ENCODE measurements at regions not wholly inside any gene's neighbourhood (a gene's known extent, or its start where the extent isn't known, plus 50 kb on each side); places are given as distances from the start of the nearest gene placed in this dataset.
"Not testable (repeated sequence)": the region's sequence is repeated elsewhere in the genome, so short reads cannot be mapped to it uniquely, and the experiment has no call there.

DNA sequence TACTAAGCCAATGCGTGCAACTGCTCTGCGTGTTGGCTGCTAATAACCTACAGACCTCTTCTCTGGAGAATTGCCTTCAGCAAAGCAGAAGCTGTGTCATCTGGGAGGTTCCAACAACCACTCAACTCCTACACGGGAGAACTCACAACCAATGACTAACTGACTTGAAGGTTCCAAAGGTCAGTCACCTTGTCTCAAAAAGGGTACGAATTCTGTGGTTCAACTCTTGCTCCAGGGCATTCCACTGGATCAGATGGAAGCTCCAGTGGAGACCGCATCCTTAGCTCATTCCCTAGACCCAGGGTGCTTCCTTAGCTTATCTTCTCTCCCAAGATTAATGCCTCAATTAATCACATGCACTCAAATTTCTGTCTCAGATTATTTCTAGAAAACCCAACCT lies 222.7 kb downstream of the CHIC2 start:
- H3K4me1 ChIP-seq (ENCODE audit: insufficient read depth, low read length), result no peaks in the 10 kb centered on the region
- no peaks in the 10 kb centered on the region for H4K20me1 ChIP-seq (ENCODE audit: insufficient read depth, low read length)
- ATAC-seq (ENCODE audit: insufficient read depth, low read depth) (no peak), DNase-seq (no peak)
- H3K4me2 ChIP-seq (ENCODE audit: insufficient read depth, low read length), result no peak overlapping the region
- no peaks in the 10 kb centered on the region for H3K27me3 ChIP-seq (ENCODE audit: insufficient read depth, low read length, poor library complexity)
- H3K79me2 ChIP-seq (ENCODE audit: insufficient read depth, low read length), result no peaks in the 10 kb centered on the region
- TF ChIP-seq EZH2 (IDR thresholded peaks at IDR 0.05; ENCODE audit: borderline replicate concordance, low read depth, low read length, severe bottlenecking), result no peak
- TF ChIP-seq, protein P1, sequence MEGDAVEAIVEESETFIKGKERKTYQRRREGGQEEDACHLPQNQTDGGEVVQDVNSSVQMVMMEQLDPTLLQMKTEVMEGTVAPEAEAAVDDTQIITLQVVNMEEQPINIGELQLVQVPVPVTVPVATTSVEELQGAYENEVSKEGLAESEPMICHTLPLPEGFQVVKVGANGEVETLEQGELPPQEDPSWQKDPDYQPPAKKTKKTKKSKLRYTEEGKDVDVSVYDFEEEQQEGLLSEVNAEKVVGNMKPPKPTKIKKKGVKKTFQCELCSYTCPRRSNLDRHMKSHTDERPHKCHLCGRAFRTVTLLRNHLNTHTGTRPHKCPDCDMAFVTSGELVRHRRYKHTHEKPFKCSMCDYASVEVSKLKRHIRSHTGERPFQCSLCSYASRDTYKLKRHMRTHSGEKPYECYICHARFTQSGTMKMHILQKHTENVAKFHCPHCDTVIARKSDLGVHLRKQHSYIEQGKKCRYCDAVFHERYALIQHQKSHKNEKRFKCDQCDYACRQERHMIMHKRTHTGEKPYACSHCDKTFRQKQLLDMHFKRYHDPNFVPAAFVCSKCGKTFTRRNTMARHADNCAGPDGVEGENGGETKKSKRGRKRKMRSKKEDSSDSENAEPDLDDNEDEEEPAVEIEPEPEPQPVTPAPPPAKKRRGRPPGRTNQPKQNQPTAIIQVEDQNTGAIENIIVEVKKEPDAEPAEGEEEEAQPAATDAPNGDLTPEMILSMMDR (IDR thresholded peaks at IDR 0.05; ENCODE audit: borderline replicate concordance, extremely low read depth, low read length, poor library complexity, severe bottlenecking), result no peak
- H3K9me3 ChIP-seq (ENCODE audit: insufficient read depth, low read length, severe bottlenecking), result no peaks in the 10 kb centered on the region
- no peaks in the 10 kb centered on the region for H3K36me3 ChIP-seq (ENCODE audit: insufficient read depth, low read length)
- H2AFZ ChIP-seq (ENCODE audit: low read depth, low read length), result no peak overlapping the region
- H3K27ac ChIP-seq (ENCODE audit: low read length), result no peak overlapping the region
- H3K9ac ChIP-seq (ENCODE audit: low read depth, low read length), result no peak overlapping the region
- no peak overlapping the region for H3K4me3 ChIP-seq (ENCODE audit: low read depth in 1 of 2, low read length in 2 of 2)

DNA sequence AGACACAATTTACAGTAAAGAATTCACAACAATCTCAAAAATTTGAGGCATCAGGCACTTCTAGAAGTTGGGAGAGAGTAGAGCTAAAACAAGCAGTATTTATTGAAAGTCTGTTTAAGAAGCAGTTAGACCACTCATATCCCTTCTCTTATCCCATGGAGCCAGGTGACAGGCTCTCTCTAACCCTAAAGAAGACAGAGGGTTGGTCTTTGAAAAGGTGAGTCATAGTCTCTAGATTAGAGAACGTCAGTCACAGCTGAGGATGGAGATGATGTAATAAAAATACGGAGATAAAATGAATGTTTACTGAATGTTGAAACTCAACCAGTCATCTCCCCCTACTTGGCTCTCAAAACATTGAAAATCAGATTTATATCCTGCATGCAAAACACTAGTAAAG lies 223.8 kb downstream of the CHIC2 start:
- Histone ChIP-seq H3K79me2 (ENCODE audit: insufficient read depth, low read length) (no peaks in the 10 kb centered on the region), H3K4me1 (ENCODE audit: insufficient read depth, low read length) (no peaks in the 10 kb centered on the region), H2AFZ (ENCODE audit: low read depth, low read length) (no peak overlapping the region), H3K9me3 (ENCODE audit: insufficient read depth, low read length, severe bottlenecking) (no peaks in the 10 kb centered on the region), H3K27ac (ENCODE audit: low read length) (no peak overlapping the region), H3K9ac (ENCODE audit: low read depth, low read length) (no peak overlapping the region), H3K4me2 (ENCODE audit: insufficient read depth, low read length) (no peak overlapping the region), H3K27me3 (ENCODE audit: insufficient read depth, low read length, poor library complexity) (no peaks in the 10 kb centered on the region), H4K20me1 (ENCODE audit: insufficient read depth, low read length) (no peaks in the 10 kb centered on the region), H3K36me3 (ENCODE audit: insufficient read depth, low read length) (no peaks in the 10 kb centered on the region), H3K4me3 (ENCODE audit: low read depth in 1 of 2, low read length in 2 of 2) (no peak overlapping the region)
- no peak for ATAC-seq (ENCODE audit: insufficient read depth, low read depth)
- no peak for DNase-seq
- TF ChIP-seq EZH2 (IDR thresholded peaks at IDR 0.05; ENCODE audit: borderline replicate concordance, low read depth, low read length, severe bottlenecking), result no peak

DNA sequence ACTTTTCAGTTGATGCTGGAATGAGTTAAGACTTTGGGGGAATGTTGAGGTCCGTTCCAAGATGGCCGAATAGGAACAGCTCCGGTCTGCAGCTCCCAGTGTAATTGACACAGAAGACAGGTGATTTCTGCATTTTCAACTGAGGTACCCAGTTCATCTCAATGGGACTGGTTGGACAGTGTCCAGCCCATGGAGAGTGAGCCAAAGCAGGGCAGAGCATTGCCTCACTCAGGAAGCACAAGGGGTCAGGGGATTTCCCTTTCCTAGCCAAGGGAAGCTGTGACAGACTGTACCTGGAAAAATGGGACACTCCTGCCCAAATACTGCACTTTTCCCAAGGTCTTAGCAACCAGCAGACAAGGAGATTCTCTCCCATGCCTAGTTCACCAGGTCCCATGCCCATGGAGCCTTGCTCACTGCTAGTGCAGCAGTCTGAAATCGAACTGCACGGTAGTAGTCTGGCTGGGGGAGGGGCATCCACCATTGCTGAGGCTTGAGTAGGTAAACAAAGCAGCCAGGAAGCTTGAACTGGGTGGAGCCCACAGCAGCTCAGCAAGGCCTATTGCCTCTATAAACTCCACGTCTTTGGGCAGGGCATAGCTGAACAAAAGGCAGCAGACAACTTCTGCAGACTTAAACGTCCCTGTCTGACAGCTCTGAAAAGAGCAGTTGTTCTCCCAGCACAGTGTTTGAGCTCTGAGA lies 231.0 kb downstream of the CHIC2 start:
- not testable (repeated sequence) for H3K4me2 ChIP-seq (ENCODE audit: insufficient read depth, low read length); ATAC-seq (ENCODE audit: insufficient read depth, low read depth); H3K4me1 ChIP-seq (ENCODE audit: insufficient read depth, low read length); H3K9ac ChIP-seq (ENCODE audit: low read depth, low read length); H3K27ac ChIP-seq (ENCODE audit: low read length); H2AFZ ChIP-seq (ENCODE audit: low read depth, low read length); H3K4me3 ChIP-seq (ENCODE audit: low read depth in 1 of 2, low read length in 2 of 2); H3K79me2 ChIP-seq (ENCODE audit: insufficient read depth, low read length); DNase-seq; H3K36me3 ChIP-seq (ENCODE audit: insufficient read depth, low read length); H3K27me3 ChIP-seq (ENCODE audit: insufficient read depth, low read length, poor library complexity); H4K20me1 ChIP-seq (ENCODE audit: insufficient read depth, low read length)
- peaks cover 23% of the 10 kb centered on the region for H3K9me3 ChIP-seq (ENCODE audit: insufficient read depth, low read length, severe bottlenecking)

DNA sequence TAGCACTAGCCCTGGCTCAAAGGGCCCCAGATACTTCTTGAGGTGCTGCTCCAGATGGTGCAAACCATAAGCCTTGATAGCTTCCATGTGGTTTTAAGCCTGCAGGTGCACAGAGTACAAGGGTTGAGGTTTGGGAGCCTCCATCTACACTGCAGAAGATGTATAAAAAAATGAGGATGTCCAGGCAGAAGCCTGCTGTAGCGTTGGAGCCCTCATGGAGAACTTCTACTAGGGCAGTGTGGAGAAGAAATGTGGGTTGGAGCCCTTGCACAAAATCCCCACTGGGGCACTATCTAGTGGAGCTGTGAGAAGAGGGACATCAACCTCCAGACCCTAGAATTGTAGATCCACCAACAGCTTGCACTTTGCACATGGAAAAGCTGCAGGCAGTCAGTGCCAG lies 231.9 kb downstream of the CHIC2 start:
- ATAC-seq (ENCODE audit: insufficient read depth, low read depth) (no peak), DNase-seq (no peak)
- Histone ChIP-seq H3K36me3 (ENCODE audit: insufficient read depth, low read length) (no peaks in the 10 kb centered on the region), H4K20me1 (ENCODE audit: insufficient read depth, low read length) (no peaks in the 10 kb centered on the region), H3K79me2 (ENCODE audit: insufficient read depth, low read length) (no peaks in the 10 kb centered on the region), H3K4me3 (ENCODE audit: low read depth in 1 of 2, low read length in 2 of 2) (no peak overlapping the region), H2AFZ (ENCODE audit: low read depth, low read length) (no peak overlapping the region), H3K9ac (ENCODE audit: low read depth, low read length) (no peak overlapping the region), H3K27me3 (ENCODE audit: insufficient read depth, low read length, poor library complexity) (no peaks in the 10 kb centered on the region), H3K4me1 (ENCODE audit: insufficient read depth, low read length) (no peaks in the 10 kb centered on the region), H3K27ac (ENCODE audit: low read length) (no peak overlapping the region), H3K4me2 (ENCODE audit: insufficient read depth, low read length) (no peak overlapping the region), H3K9me3 (ENCODE audit: insufficient read depth, low read length, severe bottlenecking) (peaks cover 23% of the 10 kb centered on the region)
- TF ChIP-seq, protein P1 (IDR thresholded peaks at IDR 0.05; ENCODE audit: borderline replicate concordance, extremely low read depth, low read length, poor library complexity, severe bottlenecking), result no peak
- no peak for TF ChIP-seq EZH2 (IDR thresholded peaks at IDR 0.05; ENCODE audit: borderline replicate concordance, low read depth, low read length, severe bottlenecking)
